ENCODE measurements at regions not wholly inside any gene's neighbourhood (a gene's known extent, or its start where the extent isn't known, plus 50 kb on each side); places are given as distances from the start of the nearest gene placed in this dataset.

- POLR2A ChIA-PET, result no interaction called here
- H3K4me3 Mint-ChIP-seq (ENCODE audit: unreplicated experiment), result no peak overlapping the region
- no peaks in the 10 kb centered on the region for H3K9me3 ChIP-seq
- no peak overlapping the region for H3K4me3 ChIP-seq (ENCODE audit: low read depth, low read length)
- no peaks in the 10 kb centered on the region for H3K36me3 ChIP-seq (ENCODE audit: control insufficient read depth, insufficient read depth, low read length)
- no peak for DNase-seq
- no peaks in the 10 kb centered on the region for H3K27me3 ChIP-seq (replicated peaks; ENCODE audit: control insufficient read depth, insufficient read depth, low read length)
- H3K27ac Mint-ChIP-seq (ENCODE audit: unreplicated experiment), result peak overlapping the region; percentile 63
- no peak for TF ChIP-seq CTCF (IDR thresholded peaks at IDR 0.05; ENCODE audit: insufficient read depth in 1 of 2, low read depth in 1 of 2, low read length in 1 of 2, severe bottlenecking in 1 of 2, unreplicated experiment in 1 of 2)
- H3K27me3 Mint-ChIP-seq (ENCODE audit: insufficient read depth, unreplicated experiment), result no peaks in the 10 kb centered on the region
- intact Hi-C loops (cut with micrococcal nuclease; ENCODE audit: unreplicated experiment), result loop anchor here (5.0 kb wide), 1 partner anchor 96 kb away; no protein-coding TSS in a partner anchor
- H3K4me1 Mint-ChIP-seq (ENCODE audit: low read depth, unreplicated experiment), result no peaks in the 10 kb centered on the region
- no peaks in the 10 kb centered on the region for H3K36me3 Mint-ChIP-seq (ENCODE audit: insufficient read depth, unreplicated experiment)
- peaks cover 7% of the 10 kb centered on the region for H3K4me1 ChIP-seq
- no TSS peak for BruUV-seq (replicated peaks)
- no peaks in the 10 kb centered on the region for H3K9me3 Mint-ChIP-seq (ENCODE audit: unreplicated experiment)
- CTCF ChIA-PET, result no interaction called here
Measured at GRCh38 chr18:23357996-23358594, 95.0 kb upstream of the RIOK3 start.

GRCh38 chr18:23359421-23359820, 93.7 kb upstream of the RIOK3 start:
- H3K4me3 ChIP-seq (ENCODE audit: low read depth, low read length), result no peak overlapping the region
- no peak for TF ChIP-seq CTCF (IDR thresholded peaks at IDR 0.05; ENCODE audit: insufficient read depth in 1 of 2, low read depth in 1 of 2, low read length in 1 of 2, severe bottlenecking in 1 of 2, unreplicated experiment in 1 of 2)
- no TSS peak for BruUV-seq (replicated peaks)
- H3K27me3 ChIP-seq (replicated peaks; ENCODE audit: control insufficient read depth, insufficient read depth, low read length), result no peaks in the 10 kb centered on the region
- no peaks in the 10 kb centered on the region for H3K9me3 ChIP-seq
- no peaks in the 10 kb centered on the region for H3K36me3 ChIP-seq (ENCODE audit: control insufficient read depth, insufficient read depth, low read length)
- no peak overlapping the region for H3K27ac Mint-ChIP-seq (ENCODE audit: unreplicated experiment)
- H3K36me3 Mint-ChIP-seq (ENCODE audit: insufficient read depth, unreplicated experiment), result no peaks in the 10 kb centered on the region
- no peaks in the 10 kb centered on the region for H3K27me3 Mint-ChIP-seq (ENCODE audit: insufficient read depth, unreplicated experiment)
- no peaks in the 10 kb centered on the region for H3K9me3 Mint-ChIP-seq (ENCODE audit: unreplicated experiment)
- CTCF ChIA-PET, result no interaction called here
- POLR2A ChIA-PET, result interaction anchor here (0.5 kb wide), 1 partner anchor 94 kb away, joined by 5 read pairs; the partner anchor contains the start of gene RIOK3
- intact Hi-C loops (cut with micrococcal nuclease; ENCODE audit: unreplicated experiment), result loop anchor here (5.0 kb wide), 1 partner anchor 97 kb away; no protein-coding TSS in a partner anchor
- H3K4me1 Mint-ChIP-seq (ENCODE audit: low read depth, unreplicated experiment), result no peaks in the 10 kb centered on the region
- no peak overlapping the region for H3K4me3 Mint-ChIP-seq (ENCODE audit: unreplicated experiment)
- no peak for DNase-seq
- H3K4me1 ChIP-seq, result peaks cover 7% of the 10 kb centered on the region

- Mint-ChIP-seq H3K9me3 (ENCODE audit: unreplicated experiment) (no peaks in the 10 kb centered on the region), H3K27ac (ENCODE audit: unreplicated experiment) (no peak overlapping the region), H3K36me3 (ENCODE audit: insufficient read depth, unreplicated experiment) (no peaks in the 10 kb centered on the region), H3K27me3 (ENCODE audit: insufficient read depth, unreplicated experiment) (no peaks in the 10 kb centered on the region), H3K4me1 (ENCODE audit: low read depth, unreplicated experiment) (no peaks in the 10 kb centered on the region), H3K4me3 (ENCODE audit: unreplicated experiment) (no peak overlapping the region)
- H3K27me3 ChIP-seq (replicated peaks; ENCODE audit: control insufficient read depth, insufficient read depth, low read length), result no peaks in the 10 kb centered on the region
- no peaks in the 10 kb centered on the region for H3K36me3 ChIP-seq (ENCODE audit: control insufficient read depth, insufficient read depth, low read length)
- POLR2A ChIA-PET, result interaction anchor here (0.7 kb wide), 1 partner anchor 108 kb away, joined by 9 read pairs; no protein-coding TSS in a partner anchor
- no peak for TF ChIP-seq CTCF (IDR thresholded peaks at IDR 0.05; ENCODE audit: insufficient read depth in 1 of 2, low read depth in 1 of 2, low read length in 1 of 2, severe bottlenecking in 1 of 2, unreplicated experiment in 1 of 2)
- DNase-seq, result no peak
- BruUV-seq (replicated peaks), result no TSS peak
- CTCF ChIA-PET, result no interaction called here
- no peaks in the 10 kb centered on the region for H3K9me3 ChIP-seq
- H3K4me1 ChIP-seq, result no peaks in the 10 kb centered on the region
- H3K4me3 ChIP-seq (ENCODE audit: low read depth, low read length), result no peak overlapping the region
- intact Hi-C loops (cut with micrococcal nuclease; ENCODE audit: unreplicated experiment), result no loop called here
Measured at GRCh38 chr18:23363865-23364570, 89.1 kb upstream of the RIOK3 start.

Data from Caco-2 (cell line).